Ectodermal cell (in vitro differentiated cells): ENCODE measurements at regions not wholly inside any gene's neighbourhood (a gene's known extent, or its start where the extent isn't known, plus 50 kb on each side); places are given as distances from the start of the nearest gene placed in this dataset.
"Not testable (repeated sequence)": the region's sequence is repeated elsewhere in the genome, so short reads cannot be mapped to it uniquely, and the experiment has no call there.

Experiments used
- H3K27ac ChIP-seq: 2 replicates; pipeline ENCODE4 v1.7.0; 2013; ENCODE audit warnings: mild to moderate bottlenecking, low read depth, low read length; ENCODE audit not compliant: insufficient read depth, poor library complexity, severe bottlenecking
- H3K27me3 ChIP-seq: 2 replicates; pipeline ENCODE4 v1.7.0; 2013; ENCODE audit warnings: mild to moderate bottlenecking, low read length; ENCODE audit not compliant: insufficient read depth, control insufficient read depth, poor library complexity, severe bottlenecking
- H3K36me3 ChIP-seq: one replicate; pipeline ENCODE4 v1.7.0; 2013; ENCODE audit warnings: low read length; ENCODE audit not compliant: control insufficient read depth, insufficient read depth
- H3K4me1 ChIP-seq: one replicate; pipeline ENCODE4 v1.7.0; 2013; ENCODE audit warnings: low read length; ENCODE audit not compliant: control insufficient read depth, insufficient read depth
- H3K4me3 ChIP-seq: 2 replicates; pipeline ENCODE4 v1.7.0; 2013; ENCODE audit warnings: low read depth, low read length, control low read depth; ENCODE audit not compliant: insufficient read depth
- H3K9me3 ChIP-seq: 2 replicates; pipeline ENCODE4 v1.7.0; 2013; ENCODE audit warnings: mild to moderate bottlenecking, low read length, moderate library complexity; ENCODE audit not compliant: control insufficient read depth
- WGBS, 2 experiments: methylation state at CpG; one replicate each; pipeline ENCODE4 v1.1.7; 2013; ENCODE audit warnings: missing lambda C conversion rate in 2 of 2; 5-methylcytosine and 5-hydroxymethylcytosine counted together

DNA sequence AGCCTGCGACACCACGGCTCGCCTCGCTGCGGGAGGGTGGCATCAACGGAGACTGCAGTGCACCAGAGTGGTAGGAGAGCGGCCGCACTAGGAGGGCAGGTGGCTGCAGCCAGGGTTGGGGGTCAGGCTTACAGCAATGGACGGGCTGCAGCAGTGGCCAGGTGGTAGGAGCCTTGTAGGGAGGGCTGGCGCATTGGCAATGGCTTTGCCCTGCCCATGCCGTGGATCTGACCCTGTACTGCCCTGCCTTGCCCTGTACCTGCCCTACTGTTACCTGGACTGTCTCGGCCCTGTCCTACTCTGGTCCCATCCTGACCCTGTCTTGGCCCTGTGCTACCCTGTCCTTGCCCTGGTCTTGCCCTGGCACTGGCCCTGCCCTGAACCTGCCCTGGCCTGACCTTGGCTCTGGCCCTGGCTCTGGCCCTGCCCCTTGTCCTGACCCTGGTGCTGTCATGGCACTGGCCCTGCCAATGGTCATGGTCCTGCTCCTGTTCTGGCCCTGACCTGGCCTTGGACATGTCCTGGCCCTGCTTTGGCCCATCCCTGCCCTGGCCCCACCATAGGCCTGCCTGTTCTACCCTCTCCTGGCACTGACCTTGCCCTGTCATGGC is 240.0 kb downstream of the GOLGA6L6 start:
- H3K27me3 ChIP-seq, H3K4me1 ChIP-seq, H3K27ac ChIP-seq, H3K36me3 ChIP-seq, H3K4me3 ChIP-seq: not testable (repeated sequence)
- 88% methylated on average over 12 of the region's 12 CpGs for WGBS, 2 experiments
- peaks cover 17% of the 10 kb centered on the region for H3K9me3 ChIP-seq

GRCh38 chr15:20301041-20301390 is 240.6 kb downstream of the GOLGA6L6 start:
- H3K27ac ChIP-seq, H3K36me3 ChIP-seq, H3K27me3 ChIP-seq, H3K4me3 ChIP-seq, H3K4me1 ChIP-seq: not testable (repeated sequence)
- peaks cover 15% of the 10 kb centered on the region for H3K9me3 ChIP-seq
- 79 to 80% methylated on average over 4 of the region's 4 CpGs for WGBS, 2 experiments

- 82 to 83% methylated on average over 19 of the region's 19 CpGs for WGBS, 2 experiments
- peaks cover 15% of the 10 kb centered on the region for H3K9me3 ChIP-seq
- H3K27me3 ChIP-seq, H3K4me1 ChIP-seq, H3K36me3 ChIP-seq, H3K27ac ChIP-seq, H3K4me3 ChIP-seq: not testable (repeated sequence)
Observed at GRCh38 chr15:20300351-20301040, 241.1 kb downstream of the GOLGA6L6 start.

DNA sequence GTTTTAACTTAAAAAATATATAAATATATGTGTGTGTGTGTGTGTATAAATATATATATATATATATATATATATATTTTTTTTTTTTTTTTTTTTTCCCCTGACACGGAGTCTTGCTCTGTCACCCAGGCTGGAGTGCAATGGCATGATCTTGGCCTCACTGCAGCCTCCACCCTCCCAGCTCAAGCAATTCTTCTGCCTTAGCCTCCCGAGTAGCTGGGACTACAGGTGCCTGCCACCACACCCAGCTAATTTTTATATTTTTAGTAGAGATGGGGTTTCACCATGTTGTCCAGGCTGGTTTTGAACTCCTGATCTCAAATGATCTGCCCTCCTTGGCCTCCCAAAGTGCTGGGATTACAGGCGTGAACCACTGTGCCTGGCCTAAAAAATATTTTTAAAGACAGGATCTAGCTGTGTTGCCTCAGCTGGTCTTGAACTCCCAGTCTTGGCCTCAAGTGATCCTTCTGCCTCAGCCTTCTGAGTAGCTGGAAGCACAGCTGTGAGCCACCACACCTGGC is 243.9 kb downstream of the GOLGA6L6 start:
- not testable (repeated sequence) for H3K27ac ChIP-seq, H3K4me3 ChIP-seq, H3K27me3 ChIP-seq, H3K4me1 ChIP-seq, H3K36me3 ChIP-seq
- H3K9me3 ChIP-seq = peaks cover 19% of the 10 kb centered on the region
- 74 to 81% methylated on average over 2 to 3 of the region's 3 CpGs for WGBS, 2 experiments

- H3K27ac ChIP-seq, H3K36me3 ChIP-seq, H3K4me1 ChIP-seq, H3K27me3 ChIP-seq, H3K4me3 ChIP-seq: not testable (repeated sequence)
- peaks cover 19% of the 10 kb centered on the region for H3K9me3 ChIP-seq
- WGBS, 2 experiments = 90 to 91% methylated on average over 7 of the region's 8 CpGs
Observed at GRCh38 chr15:20296261-20296660, 245.3 kb downstream of the GOLGA6L6 start.

- Histone ChIP-seq H3K27ac (no peak overlapping the region), H3K4me1 (no peaks in the 10 kb centered on the region), H3K27me3 (no peaks in the 10 kb centered on the region), H3K36me3 (no peaks in the 10 kb centered on the region), H3K9me3 (peaks cover 15% of the 10 kb centered on the region), H3K4me3 (no peak overlapping the region)
- WGBS, 2 experiments = 90 to 92% methylated on average over 43 of the region's 43 CpGs
Observed at GRCh38 chr15:20295238-20295811, 246.3 kb downstream of the GOLGA6L6 start.

GRCh38 chr15:20294651-20295237 is 246.9 kb downstream of the GOLGA6L6 start:
- H3K27me3 ChIP-seq = no peaks in the 10 kb centered on the region
- peaks cover 15% of the 10 kb centered on the region for H3K9me3 ChIP-seq
- WGBS, 2 experiments = 88 to 89% methylated on average over 80 of the region's 80 CpGs
- no peaks in the 10 kb centered on the region for H3K36me3 ChIP-seq
- no peaks in the 10 kb centered on the region for H3K4me1 ChIP-seq
- no peak overlapping the region for H3K4me3 ChIP-seq
- H3K27ac ChIP-seq = no peak overlapping the region

DNA sequence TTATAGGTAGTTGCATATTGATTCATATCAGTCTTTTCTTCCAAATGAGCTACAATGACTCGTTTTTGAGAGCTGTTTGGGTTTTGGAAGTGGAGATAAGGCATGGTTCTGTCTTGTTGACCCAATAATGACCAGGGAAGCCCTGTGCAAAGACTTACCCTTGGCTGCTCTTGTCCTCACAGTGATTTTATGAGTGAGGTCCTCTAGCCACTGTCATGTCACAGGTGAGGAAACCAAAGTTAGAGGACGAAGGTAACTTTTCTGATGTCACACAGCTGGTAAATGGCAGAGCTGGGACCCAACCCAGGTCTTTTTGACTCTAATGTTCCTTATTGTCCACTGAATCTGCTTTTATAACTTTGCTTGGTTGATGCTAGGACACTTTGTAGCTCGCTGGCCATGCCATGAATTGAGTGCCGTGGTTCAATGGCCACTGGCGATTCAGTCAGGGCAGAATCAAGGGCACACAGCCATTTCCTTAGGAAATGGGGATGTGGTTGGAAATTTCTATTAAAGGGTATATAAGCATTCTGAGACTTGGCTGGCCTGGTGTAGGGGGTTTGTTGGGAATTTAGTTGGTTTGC is 249.1 kb downstream of the GOLGA6L6 start:
- not testable (repeated sequence) for H3K27me3 ChIP-seq, H3K27ac ChIP-seq, H3K4me3 ChIP-seq, H3K4me1 ChIP-seq, H3K36me3 ChIP-seq
- H3K9me3 ChIP-seq = peaks cover 24% of the 10 kb centered on the region
- 56 to 58% methylated on average over 5 of the region's 5 CpGs for WGBS, 2 experiments

DNA sequence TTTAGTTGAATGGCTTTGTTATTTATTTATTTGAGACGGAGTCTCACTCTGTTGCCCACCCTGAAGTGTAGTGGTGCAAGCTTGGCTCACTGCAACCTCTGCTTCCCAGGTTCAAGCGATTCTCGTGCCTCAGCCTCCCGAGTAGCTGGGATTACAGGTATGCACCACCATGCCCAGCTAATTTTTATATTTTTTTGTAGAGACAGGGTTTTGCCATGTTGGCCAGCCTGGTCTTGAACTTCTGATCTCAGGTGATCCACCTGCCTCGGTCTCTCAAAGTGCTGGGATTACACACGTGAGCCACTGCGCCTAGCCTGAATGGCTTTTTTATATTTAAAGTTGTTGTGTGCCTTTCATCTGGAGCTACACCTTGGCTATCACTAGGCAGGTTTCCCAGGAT is 250.0 kb downstream of the GOLGA6L6 start:
- H3K27ac ChIP-seq, H3K27me3 ChIP-seq, H3K4me1 ChIP-seq, H3K4me3 ChIP-seq, H3K36me3 ChIP-seq: not testable (repeated sequence)
- 78 to 80% methylated on average over 6 to 7 of the region's 7 CpGs for WGBS, 2 experiments
- peaks cover 24% of the 10 kb centered on the region for H3K9me3 ChIP-seq

GRCh38 chr15:20290606-20291005 is 251.0 kb downstream of the GOLGA6L6 start:
- not testable (repeated sequence) for H3K4me3 ChIP-seq, H3K27me3 ChIP-seq, H3K36me3 ChIP-seq, H3K4me1 ChIP-seq, H3K27ac ChIP-seq
- 85% methylated on average over 10 of the region's 11 CpGs for whole genome bisulfite sequencing, 2 experiments
- H3K9me3 ChIP-seq = peaks cover 24% of the 10 kb centered on the region
